ENCODE measurements at regions not wholly inside any gene's neighbourhood (a gene's known extent, or its start where the extent isn't known, plus 50 kb on each side); places are given as distances from the start of the nearest gene placed in this dataset.

- no peak for DNase-seq (ENCODE audit: low spot score)
Measured at GRCh38 chr11:116442238-116442752, 330.5 kb downstream of the BUD13 start.

- no peak for DNase-seq (ENCODE audit: low spot score)
Measured at GRCh38 chr11:116439361-116439677, 333.5 kb downstream of the BUD13 start.

GRCh38 chr11:116438651-116439360 is 334.0 kb downstream of the BUD13 start:
- DNase-seq (ENCODE audit: low spot score): no peak

- no peak for DNase-seq (ENCODE audit: low spot score)
Measured at GRCh38 chr11:116434986-116435385, 337.8 kb downstream of the BUD13 start.

GRCh38 chr11:116432301-116432700 is 340.5 kb downstream of the BUD13 start:
- no peak for DNase-seq (ENCODE audit: low spot score)

GRCh38 chr11:116431842-116432241 is 340.9 kb downstream of the BUD13 start:
- no peak for DNase-seq (ENCODE audit: low spot score)

- DNase-seq (ENCODE audit: low spot score): no peak
Measured at GRCh38 chr11:116428638-116428975, 344.2 kb downstream of the BUD13 start.

- no peak for DNase-seq (ENCODE audit: low spot score)
Measured at GRCh38 chr11:116427903-116428637, 344.7 kb downstream of the BUD13 start.

- DNase-seq (ENCODE audit: low spot score): no peak
Measured at GRCh38 chr11:116427337-116427902, 345.4 kb downstream of the BUD13 start.

- no peak for DNase-seq (ENCODE audit: low spot score)
Measured at GRCh38 chr11:116426761-116427160, 346.0 kb downstream of the BUD13 start.

- DNase-seq (ENCODE audit: low spot score): no peak
Measured at GRCh38 chr11:116424615-116425261, 348.0 kb downstream of the BUD13 start.

- DNase-seq (ENCODE audit: low spot score): no peak
Measured at GRCh38 chr11:116422956-116423600, 349.7 kb downstream of the BUD13 start.

GRCh38 chr11:116422556-116422955 is 350.2 kb downstream of the BUD13 start:
- no peak for DNase-seq (ENCODE audit: low spot score)

GRCh38 chr11:116421529-116422185 is 351.1 kb downstream of the BUD13 start:
- DNase-seq (ENCODE audit: low spot score): no peak

- DNase-seq (ENCODE audit: low spot score): no peak
Measured at GRCh38 chr11:116420770-116421528, 351.8 kb downstream of the BUD13 start.

GRCh38 chr11:116420030-116420429 is 352.8 kb downstream of the BUD13 start:
- DNase-seq (ENCODE audit: low spot score): no peak

GRCh38 chr11:116418388-116419041 is 354.3 kb downstream of the BUD13 start:
- no peak for DNase-seq (ENCODE audit: low spot score)

- DNase-seq (ENCODE audit: low spot score): no peak
Measured at GRCh38 chr11:116416852-116417251, 355.9 kb downstream of the BUD13 start.

GRCh38 chr11:116415095-116415494 is 357.7 kb downstream of the BUD13 start:
- no peak for DNase-seq (ENCODE audit: low spot score)

GRCh38 chr11:116414357-116414880 is 358.4 kb downstream of the BUD13 start:
- DNase-seq (ENCODE audit: low spot score): no peak

Measured in GM03348 (cell line).